Fibroblast of gingiva (primary cell): ENCODE measurements at regions not wholly inside any gene's neighbourhood (a gene's known extent, or its start where the extent isn't known, plus 50 kb on each side); places are given as distances from the start of the nearest gene placed in this dataset.
"Not testable (repeated sequence)": the region's sequence is repeated elsewhere in the genome, so short reads cannot be mapped to it uniquely, and the experiment has no call there.

Experiments used
- DNase-seq: peaks from one replicate; pipeline ENCODE4 v3.0.0-alpha.2; 2011; ENCODE audit warnings: low read depth

- DNase-seq = no peak
Measured at GRCh38 chr1:189036628-189037027, 1441.0 kb downstream of the BRINP3 start.

- no peak for DNase-seq
Measured at GRCh38 chr1:189046127-189046526, 1431.5 kb downstream of the BRINP3 start.

- no peak for DNase-seq
Measured at GRCh38 chr1:189084811-189085210, 1392.9 kb downstream of the BRINP3 start.

DNA sequence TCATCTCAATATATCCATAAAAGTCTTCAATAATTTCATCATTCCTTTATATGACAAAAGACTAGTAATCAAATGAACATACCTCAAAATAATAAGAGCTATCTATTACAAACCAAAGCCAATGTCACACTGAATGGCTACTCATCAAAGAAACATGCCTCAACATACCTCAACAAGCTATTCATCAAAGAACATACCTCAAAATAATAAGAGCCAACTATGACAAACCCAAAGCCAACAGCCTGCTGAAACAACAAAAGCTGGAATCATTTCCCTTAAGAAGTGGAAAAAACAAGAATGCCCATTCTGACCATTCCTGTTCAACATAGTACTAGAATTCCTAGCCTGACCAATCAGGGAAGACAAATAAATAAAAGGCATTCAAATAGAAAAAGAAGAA lies 1373.7 kb downstream of the BRINP3 start:
- DNase-seq = no peak

GRCh38 chr1:189117072-189117770 lies 1360.4 kb downstream of the BRINP3 start:
- no peak for DNase-seq

DNA sequence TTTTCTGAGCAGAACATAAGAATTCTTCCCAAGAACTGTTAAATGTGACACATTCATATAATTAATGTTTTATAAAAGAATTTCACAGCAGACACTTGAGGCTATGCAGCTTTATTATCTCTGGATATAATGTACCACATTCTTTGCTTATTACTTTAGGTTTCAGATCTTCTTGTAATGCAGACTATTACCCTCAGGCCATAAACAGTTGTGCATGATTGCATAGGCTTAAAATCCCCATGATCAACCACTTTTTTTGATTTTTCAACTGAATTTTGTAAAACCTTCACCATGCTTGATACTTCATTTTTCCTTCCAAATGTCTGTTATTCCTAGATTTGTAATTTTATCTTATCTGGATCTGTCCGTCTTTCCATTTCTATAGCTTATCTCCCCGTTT lies 1355.7 kb downstream of the BRINP3 start:
- no peak for DNase-seq

DNA sequence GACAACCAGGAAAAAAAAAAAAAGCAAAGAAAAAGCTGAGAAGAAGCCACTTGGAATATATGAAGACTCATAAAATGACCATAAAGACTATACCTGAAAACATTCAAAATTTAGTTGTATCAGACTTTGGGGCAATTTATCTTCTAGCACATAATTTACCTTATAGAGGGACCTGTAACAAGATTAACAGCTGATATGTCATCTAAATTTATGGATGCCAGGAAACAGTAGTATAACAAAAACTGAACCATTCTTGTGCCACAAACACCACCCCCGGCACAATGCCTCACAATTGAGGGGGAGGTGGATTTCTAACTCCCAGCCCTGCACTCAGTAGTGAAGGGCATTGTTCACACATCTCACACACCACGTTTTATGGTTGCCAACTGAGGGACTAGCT lies 1352.0 kb downstream of the BRINP3 start:
- no peak for DNase-seq

DNA sequence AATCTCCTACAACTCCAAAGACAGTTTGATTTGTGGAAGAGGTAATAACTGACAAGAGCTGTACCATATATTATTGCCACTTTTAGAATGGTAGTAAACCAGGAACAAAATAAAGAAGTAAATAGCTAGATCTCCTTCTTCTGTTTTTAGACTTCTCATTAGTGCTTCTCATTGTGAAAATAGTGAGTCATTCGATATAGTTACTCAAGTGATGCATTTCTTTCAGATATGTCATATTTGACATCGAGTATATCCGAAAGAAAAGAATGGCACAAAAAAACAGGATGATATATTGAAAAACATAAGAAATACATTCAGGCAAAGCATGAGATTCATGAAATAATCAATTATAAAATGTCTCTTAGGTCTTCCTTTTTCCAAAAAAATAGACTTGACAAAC lies 1346.1 kb downstream of the BRINP3 start:
- no peak for DNase-seq

DNA sequence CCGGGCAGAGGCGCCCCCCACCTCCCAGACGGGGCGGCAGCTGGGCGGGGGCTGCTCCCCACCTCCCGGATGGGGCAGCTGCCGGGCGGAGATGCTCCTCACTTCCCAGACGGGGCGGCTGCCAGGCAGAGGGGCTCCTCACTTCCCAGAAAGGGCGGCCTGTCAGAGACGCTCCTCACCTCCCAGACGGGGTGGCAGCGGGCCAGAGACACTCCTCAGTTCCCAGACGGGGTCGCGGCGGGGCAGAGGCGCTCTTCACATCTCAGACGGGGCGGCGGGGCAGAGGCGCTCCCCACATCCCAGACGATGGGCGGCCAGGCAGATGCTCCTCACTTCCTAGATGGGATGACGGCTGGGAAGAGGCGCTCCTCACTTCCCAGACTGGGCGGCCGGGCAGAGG lies 1337.9 kb downstream of the BRINP3 start:
- not testable (repeated sequence) for DNase-seq

- no peak for DNase-seq
Measured at GRCh38 chr1:189141056-189141455, 1336.6 kb downstream of the BRINP3 start.

- no peak for DNase-seq
Measured at GRCh38 chr1:189149547-189150375, 1327.9 kb downstream of the BRINP3 start.

DNA sequence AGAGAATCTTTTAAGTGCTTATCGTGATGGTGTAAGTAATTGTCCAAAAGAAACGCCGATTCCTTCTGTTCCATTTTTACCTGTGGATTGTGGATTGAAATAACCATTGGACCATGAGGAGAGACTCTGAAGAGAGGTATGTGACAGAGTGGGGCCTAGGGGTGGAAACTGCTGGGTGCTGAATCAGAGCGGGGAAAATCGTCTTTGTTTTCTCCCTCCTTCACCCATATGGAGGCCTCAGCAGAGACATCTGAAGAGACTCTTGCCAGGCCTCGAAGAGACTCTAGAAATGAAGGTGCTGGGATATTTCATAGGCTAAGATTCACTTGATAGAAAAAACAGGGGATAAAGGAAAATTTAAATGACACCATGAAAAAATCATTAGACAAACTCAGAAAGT lies 1327.0 kb downstream of the BRINP3 start:
- no peak for DNase-seq

DNA sequence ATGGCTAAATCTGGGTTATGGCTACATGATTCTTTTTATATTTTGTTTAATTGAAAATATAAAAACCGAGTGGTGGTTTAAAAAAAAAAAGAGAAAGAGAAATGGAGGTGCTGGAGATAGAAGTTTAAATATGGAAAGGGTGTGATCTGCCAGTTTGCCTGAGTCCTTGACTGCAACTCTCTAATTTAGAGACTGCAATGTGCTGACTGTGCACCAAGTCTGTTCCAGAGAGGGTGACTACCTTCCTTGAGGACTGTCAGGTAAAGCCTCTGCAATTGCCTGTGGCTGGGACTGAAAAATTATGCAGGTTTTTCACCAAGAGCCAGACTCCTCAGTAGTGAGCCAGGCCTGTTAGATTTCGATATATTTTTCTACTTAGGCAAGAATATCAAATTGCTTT lies 1326.3 kb downstream of the BRINP3 start:
- no peak for DNase-seq

DNA sequence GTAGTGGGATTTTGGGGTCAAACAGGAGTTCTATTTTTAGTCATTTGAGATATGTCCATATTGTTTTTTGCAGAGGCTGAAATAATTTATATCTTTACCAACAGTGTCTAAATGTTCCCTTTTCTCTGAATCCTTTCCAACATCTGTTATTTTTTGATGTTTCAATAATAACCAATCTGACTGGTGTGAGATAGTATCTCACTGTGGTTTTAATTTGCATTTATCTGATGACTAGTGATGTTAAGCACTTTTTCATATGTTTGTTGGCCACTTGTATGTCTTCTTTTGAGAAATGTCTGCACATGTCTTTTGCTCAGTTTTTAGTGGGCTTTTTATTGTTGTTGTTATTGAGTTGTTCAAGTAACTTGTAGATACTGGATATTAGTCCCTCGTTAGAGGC lies 1325.0 kb downstream of the BRINP3 start:
- no peak for DNase-seq

- DNase-seq = no peak
Measured at GRCh38 chr1:189158155-189158554, 1319.5 kb downstream of the BRINP3 start.

DNA sequence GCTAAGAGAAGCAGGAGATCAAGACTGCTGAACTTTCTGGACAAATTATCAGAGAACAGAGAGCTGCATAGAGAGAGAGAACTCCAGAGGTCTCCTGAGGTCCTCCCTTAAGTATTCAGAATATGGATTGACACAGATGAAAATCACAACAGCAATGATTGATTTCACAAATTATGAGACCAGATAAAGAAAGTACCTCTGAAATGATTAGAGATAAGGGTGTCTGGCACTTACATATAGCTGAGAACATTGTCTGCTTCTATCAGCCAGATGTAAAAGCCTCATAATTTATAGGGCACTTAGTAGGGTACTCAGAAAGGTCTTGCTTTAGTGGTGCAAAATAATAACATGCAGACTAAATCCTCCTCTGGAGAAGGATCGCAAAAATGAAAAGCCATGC lies 1301.8 kb downstream of the BRINP3 start:
- no peak for DNase-seq

- no peak for DNase-seq
Measured at GRCh38 chr1:189180057-189180456, 1297.6 kb downstream of the BRINP3 start.

GRCh38 chr1:189185097-189185496 lies 1292.6 kb downstream of the BRINP3 start:
- DNase-seq = no peak

- no peak for DNase-seq
Measured at GRCh38 chr1:189192741-189193520, 1284.7 kb downstream of the BRINP3 start.

DNA sequence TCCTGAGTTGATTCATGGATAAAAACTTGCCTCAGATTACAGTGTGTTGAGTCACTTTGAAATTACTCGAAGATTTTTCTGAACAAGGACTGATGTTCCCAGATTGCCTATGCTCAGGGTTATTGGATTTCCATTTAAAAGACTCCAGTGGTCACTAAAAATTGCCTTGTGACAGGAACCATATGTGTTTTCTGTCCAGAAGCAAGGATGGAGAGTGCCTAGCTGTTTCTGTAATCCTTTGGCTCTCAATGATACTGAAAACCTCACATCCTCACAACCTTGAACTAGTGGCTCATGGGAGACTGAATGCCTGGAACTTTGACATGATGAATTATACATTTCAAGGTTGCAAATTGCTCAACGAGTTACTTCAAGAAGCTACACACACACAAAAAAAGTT lies 1271.8 kb downstream of the BRINP3 start:
- DNase-seq = no peak

DNA sequence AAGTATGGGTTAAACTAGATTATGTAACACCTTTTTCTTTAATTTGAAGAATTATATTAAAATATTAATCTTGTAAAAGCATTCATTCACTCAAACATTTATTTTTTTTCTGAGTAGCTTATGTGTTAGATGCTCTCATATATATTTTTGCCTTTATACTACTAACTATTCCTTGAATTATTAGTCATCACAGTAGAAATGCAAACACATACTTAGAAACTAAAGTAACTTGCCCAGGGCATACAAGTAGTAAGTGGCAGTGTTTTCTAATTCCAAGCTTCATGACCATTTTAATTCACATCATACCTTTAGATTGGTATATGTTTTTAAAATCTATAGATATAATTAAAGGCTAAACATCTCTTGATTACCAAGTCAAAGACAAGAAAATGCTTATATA lies 1271.0 kb downstream of the BRINP3 start:
- no peak for DNase-seq

GRCh38 chr1:189211742-189212141 lies 1265.9 kb downstream of the BRINP3 start:
- DNase-seq = no peak

GRCh38 chr1:189212606-189213005 lies 1265.1 kb downstream of the BRINP3 start:
- DNase-seq = no peak
